ENCODE measurements at regions not wholly inside any gene's neighbourhood (a gene's known extent, or its start where the extent isn't known, plus 50 kb on each side); places are given as distances from the start of the nearest gene placed in this dataset.

- Mint-ChIP-seq H3K9me3 (ENCODE audit: unreplicated experiment) (no peaks in the 10 kb centered on the region), H3K4me3 (ENCODE audit: unreplicated experiment) (no peak overlapping the region), H3K36me3 (ENCODE audit: low read depth, unreplicated experiment) (no peaks in the 10 kb centered on the region), H3K27me3 (ENCODE audit: low read depth, unreplicated experiment) (no peaks in the 10 kb centered on the region), H3K4me1 (ENCODE audit: low read depth, unreplicated experiment) (peaks cover 25% of the 10 kb centered on the region), H3K27ac (ENCODE audit: unreplicated experiment) (no peak overlapping the region)
- no peak for TF ChIP-seq EZH2 (IDR thresholded peaks at IDR 0.05; ENCODE audit: insufficient read depth, low read length)
- H3K4me1 ChIP-seq (ENCODE audit: insufficient read depth, low read length), result peaks cover 4% of the 10 kb centered on the region
- no peak for FAIRE-seq
- H3K9ac ChIP-seq (ENCODE audit: low read length), result no peak overlapping the region
- no peak overlapping the region for H2AFZ ChIP-seq (ENCODE audit: low read depth, low read length)
- H3K9me3 ChIP-seq (ENCODE audit: insufficient read depth, low read depth, low read length), result no peaks in the 10 kb centered on the region
- H3K36me3 ChIP-seq (ENCODE audit: insufficient read depth, low read length), result no peaks in the 10 kb centered on the region
- no peak overlapping the region for H3K4me2 ChIP-seq (ENCODE audit: low read length)
- no peaks in the 10 kb centered on the region for H3K27me3 ChIP-seq (ENCODE audit: insufficient read depth, low read length)
- H4K20me1 ChIP-seq (ENCODE audit: insufficient read depth, low read length), result no peaks in the 10 kb centered on the region
- no peak overlapping the region for H3K4me3 ChIP-seq (ENCODE audit: insufficient read depth, low read depth, low read length)
- H3K79me2 ChIP-seq (ENCODE audit: insufficient read depth, low read length), result no peaks in the 10 kb centered on the region
- no peak overlapping the region for H3K27ac ChIP-seq (ENCODE audit: low read depth, low read length)
- no peak for DNase-seq (ENCODE audit: low read depth)
Measured at GRCh38 chr18:38244480-38244879, 678.9 kb upstream of the CELF4 start.

GRCh38 chr18:38243291-38243690 is 677.7 kb upstream of the CELF4 start:
- H3K9me3 Mint-ChIP-seq (ENCODE audit: unreplicated experiment), result no peaks in the 10 kb centered on the region
- H2AFZ ChIP-seq (ENCODE audit: low read depth, low read length), result no peak overlapping the region
- no peak overlapping the region for H3K4me3 ChIP-seq (ENCODE audit: insufficient read depth, low read depth, low read length)
- H3K4me1 ChIP-seq (ENCODE audit: insufficient read depth, low read length), result peaks cover 4% of the 10 kb centered on the region
- H3K4me2 ChIP-seq (ENCODE audit: low read length), result no peak overlapping the region
- peak overlapping the region; percentile 28 for H3K27ac Mint-ChIP-seq (ENCODE audit: unreplicated experiment)
- H3K27me3 Mint-ChIP-seq (ENCODE audit: low read depth, unreplicated experiment), result no peaks in the 10 kb centered on the region
- no peaks in the 10 kb centered on the region for H3K27me3 ChIP-seq (ENCODE audit: insufficient read depth, low read length)
- H3K36me3 ChIP-seq (ENCODE audit: insufficient read depth, low read length), result no peaks in the 10 kb centered on the region
- H3K4me3 Mint-ChIP-seq (ENCODE audit: unreplicated experiment), result no peak overlapping the region
- no peaks in the 10 kb centered on the region for H3K36me3 Mint-ChIP-seq (ENCODE audit: low read depth, unreplicated experiment)
- H3K9me3 ChIP-seq (ENCODE audit: insufficient read depth, low read depth, low read length), result no peaks in the 10 kb centered on the region
- H3K79me2 ChIP-seq (ENCODE audit: insufficient read depth, low read length), result no peaks in the 10 kb centered on the region
- FAIRE-seq (no peak), DNase-seq (ENCODE audit: low read depth) (no peak)
- peaks cover 23% of the 10 kb centered on the region for H3K4me1 Mint-ChIP-seq (ENCODE audit: low read depth, unreplicated experiment)
- H4K20me1 ChIP-seq (ENCODE audit: insufficient read depth, low read length), result no peaks in the 10 kb centered on the region
- no peak overlapping the region for H3K9ac ChIP-seq (ENCODE audit: low read length)
- no peak for TF ChIP-seq EZH2 (IDR thresholded peaks at IDR 0.05; ENCODE audit: insufficient read depth, low read length)
- TF ChIP-seq CTCF (IDR thresholded peaks at IDR 0.05; ENCODE audit: insufficient read depth, low read depth, low read length), result no peak
- no peak overlapping the region for H3K27ac ChIP-seq (ENCODE audit: low read depth, low read length)

- DNase-seq (ENCODE audit: low read depth), result peak; percentile 57
- FAIRE-seq, result no peak
Measured at GRCh38 chr18:38241736-38242135, 676.1 kb upstream of the CELF4 start.

More at GRCh38 chr18:38241736-38242135, 676.1 kb upstream of the CELF4 start:
- Histone ChIP-seq H3K4me1 (ENCODE audit: insufficient read depth, low read length) (peaks cover 4% of the 10 kb centered on the region), H3K36me3 (ENCODE audit: insufficient read depth, low read length) (no peaks in the 10 kb centered on the region), H3K27ac (ENCODE audit: low read depth, low read length) (peak overlapping the region; percentile 87), H3K4me2 (ENCODE audit: low read length) (peak overlapping the region; percentile 32), H3K79me2 (ENCODE audit: insufficient read depth, low read length) (no peaks in the 10 kb centered on the region), H3K27me3 (ENCODE audit: insufficient read depth, low read length) (no peaks in the 10 kb centered on the region), H3K9me3 (ENCODE audit: insufficient read depth, low read depth, low read length) (no peaks in the 10 kb centered on the region), H4K20me1 (ENCODE audit: insufficient read depth, low read length) (no peaks in the 10 kb centered on the region), H3K4me3 (ENCODE audit: insufficient read depth, low read depth, low read length) (no peak overlapping the region), H2AFZ (ENCODE audit: low read depth, low read length) (no peak overlapping the region), H3K9ac (ENCODE audit: low read length) (peak overlapping the region; percentile 76)
- TF ChIP-seq EZH2 (IDR thresholded peaks at IDR 0.05; ENCODE audit: insufficient read depth, low read length), result no peak
- TF ChIP-seq CTCF (IDR thresholded peaks at IDR 0.05; ENCODE audit: insufficient read depth, low read depth, low read length), result no peak
- Mint-ChIP-seq H3K4me1 (ENCODE audit: low read depth, unreplicated experiment) (peaks cover 23% of the 10 kb centered on the region), H3K4me3 (ENCODE audit: unreplicated experiment) (no peak overlapping the region), H3K36me3 (ENCODE audit: low read depth, unreplicated experiment) (no peaks in the 10 kb centered on the region), H3K9me3 (ENCODE audit: unreplicated experiment) (no peaks in the 10 kb centered on the region), H3K27ac (ENCODE audit: unreplicated experiment) (peak overlapping the region; percentile 95), H3K27me3 (ENCODE audit: low read depth, unreplicated experiment) (no peaks in the 10 kb centered on the region)
